ENCODE measurements at regions not wholly inside any gene's neighbourhood (a gene's known extent, or its start where the extent isn't known, plus 50 kb on each side); places are given as distances from the start of the nearest gene placed in this dataset.

- TF ChIP-seq CTCF (conservative IDR thresholded peaks at IDR 0.05; ENCODE audit: low read length) (no peak), EZH2phosphoT487 (IDR thresholded peaks at IDR 0.05; ENCODE audit: borderline replicate concordance, low read depth, low read length) (no peak)
Measured at GRCh38 chr18:41820784-41821183, 134.2 kb upstream of the PIK3C3 start.
